Neural progenitor cell (in vitro differentiated cells): ENCODE measurements at regions not wholly inside any gene's neighbourhood (a gene's known extent, or its start where the extent isn't known, plus 50 kb on each side); places are given as distances from the start of the nearest gene placed in this dataset.

Source experiments
- DNase-seq: peaks from one replicate; pipeline ENCODE4 v3.0.0-alpha.2; 2016; ENCODE audit warnings: low spot score
- H2AFZ ChIP-seq: fragments of 200-600 bp; sonication (generic); replicated peaks from 2 replicates; pipeline ENCODE4 v1.6.1; 2016; ENCODE audit warnings: antibody characterized with exemption
- H3F3A ChIP-seq: fragments of 200-600 bp; sonication (generic); 2 replicates; pipeline ENCODE4 v1.6.1; 2016; ENCODE audit warnings: antibody characterized with exemption, low read depth
- H3K27ac ChIP-seq: fragments of 200-600 bp; sonication (generic); 2 replicates; pipeline ENCODE4 v1.5.1; 2016; ENCODE audit warnings: mild to moderate bottlenecking
- H3K27me3 ChIP-seq: fragments of 200-600 bp; sonication (generic); 2 replicates; pipeline ENCODE4 v1.6.1; 2016; ENCODE audit warnings: mild to moderate bottlenecking, moderate library complexity
- H3K36me3 ChIP-seq: fragments of 200-600 bp; sonication (generic); 2 replicates; pipeline ENCODE4 v1.5.1; 2016
- H3K4me1 ChIP-seq: fragments of 200-600 bp; sonication (generic); 2 replicates; pipeline ENCODE4 v1.6.1; 2016; ENCODE audit warnings: mixed run types
- H3K4me2 ChIP-seq: fragments of 200-600 bp; sonication (generic); 2 replicates; pipeline ENCODE4 v1.6.1; 2016
- H3K4me3 ChIP-seq: fragments of 200-600 bp; sonication (generic); 2 replicates; pipeline ENCODE4 v1.5.1; 2016
- H3K79me2 ChIP-seq: fragments of 200-600 bp; sonication (generic); 2 replicates; pipeline ENCODE4 v1.6.1; 2016; ENCODE audit warnings: low read depth
- H3K9ac ChIP-seq: fragments of 200-600 bp; sonication (generic); 2 replicates; pipeline ENCODE4 v1.6.1; 2016
- H3K9me3 ChIP-seq: fragments of 200-600 bp; sonication (generic); 2 replicates; pipeline ENCODE4 v1.5.1; 2016; ENCODE audit warnings: low read depth
- H4K20me1 ChIP-seq: fragments of 200-600 bp; sonication (generic); 2 replicates; pipeline ENCODE4 v1.6.1; 2016; ENCODE audit warnings: low read depth
- H3K27ac Mint-ChIP-seq: 3 replicates; pipeline ENCODE4 v1.8.0; 2021; ENCODE audit warnings: mixed read lengths
- H3K27me3 Mint-ChIP-seq: 2 replicates; pipeline ENCODE4 v1.8.0; 2022; ENCODE audit warnings: low read depth, mild to moderate bottlenecking, inconsistent platforms, moderate library complexity, mixed read lengths; ENCODE audit not compliant: insufficient read depth
- H3K36me3 Mint-ChIP-seq: 3 replicates; pipeline ENCODE4 v1.8.0; 2021; ENCODE audit warnings: mixed read lengths
- H3K4me1 Mint-ChIP-seq: 3 replicates; pipeline ENCODE4 v1.8.0; 2021; ENCODE audit warnings: mixed read lengths
- H3K4me3 Mint-ChIP-seq: 3 replicates; pipeline ENCODE4 v1.8.0; 2021; ENCODE audit warnings: mild to moderate bottlenecking, moderate library complexity, mixed read lengths
- H3K9me3 Mint-ChIP-seq: 3 replicates; pipeline ENCODE4 v1.8.0; 2020; ENCODE audit warnings: mixed read lengths
- EZH2 ChIP-seq: fragments of 200-600 bp; sonication (generic); IDR thresholded peaks from 2 replicates; pipeline ENCODE4 v1.6.1; 2017; ENCODE audit warnings: antibody characterized with exemption, mild to moderate bottlenecking, moderate library complexity
- EZH2phosphoT487 ChIP-seq: fragments of 200-600 bp; sonication (generic); IDR thresholded peaks from 2 replicates; pipeline ENCODE4 v1.6.1; 2017; ENCODE audit warnings: antibody characterized with exemption
- TF ChIP-seq, protein P1 (sequence below): fragments of 200-600 bp; sonication (generic); IDR thresholded peaks from 2 replicates; pipeline ENCODE4 v1.5.1; 2017; ENCODE audit warnings: antibody characterized with exemption, mild to moderate bottlenecking

GRCh38 chr2:203648273-203648672 lies 58.2 kb upstream of the CD28 start:
- Mint-ChIP-seq H3K4me3 (no peak overlapping the region), H3K9me3 (peaks cover 5% of the 10 kb centered on the region), H3K4me1 (peaks cover 9% of the 10 kb centered on the region), H3K27ac (no peak overlapping the region), H3K36me3 (no peaks in the 10 kb centered on the region), H3K27me3 (no peaks in the 10 kb centered on the region)
- H3K79me2 ChIP-seq, result no peaks in the 10 kb centered on the region
- H3K4me2 ChIP-seq, result no peak overlapping the region
- no peaks in the 10 kb centered on the region for H3F3A ChIP-seq
- no peak overlapping the region for H3K4me3 ChIP-seq
- H4K20me1 ChIP-seq, result no peaks in the 10 kb centered on the region
- H3K27ac ChIP-seq, result no peak overlapping the region
- H3K36me3 ChIP-seq, result no peaks in the 10 kb centered on the region
- DNase-seq, result no peak
- no peaks in the 10 kb centered on the region for H3K27me3 ChIP-seq
- TF ChIP-seq, protein P1, sequence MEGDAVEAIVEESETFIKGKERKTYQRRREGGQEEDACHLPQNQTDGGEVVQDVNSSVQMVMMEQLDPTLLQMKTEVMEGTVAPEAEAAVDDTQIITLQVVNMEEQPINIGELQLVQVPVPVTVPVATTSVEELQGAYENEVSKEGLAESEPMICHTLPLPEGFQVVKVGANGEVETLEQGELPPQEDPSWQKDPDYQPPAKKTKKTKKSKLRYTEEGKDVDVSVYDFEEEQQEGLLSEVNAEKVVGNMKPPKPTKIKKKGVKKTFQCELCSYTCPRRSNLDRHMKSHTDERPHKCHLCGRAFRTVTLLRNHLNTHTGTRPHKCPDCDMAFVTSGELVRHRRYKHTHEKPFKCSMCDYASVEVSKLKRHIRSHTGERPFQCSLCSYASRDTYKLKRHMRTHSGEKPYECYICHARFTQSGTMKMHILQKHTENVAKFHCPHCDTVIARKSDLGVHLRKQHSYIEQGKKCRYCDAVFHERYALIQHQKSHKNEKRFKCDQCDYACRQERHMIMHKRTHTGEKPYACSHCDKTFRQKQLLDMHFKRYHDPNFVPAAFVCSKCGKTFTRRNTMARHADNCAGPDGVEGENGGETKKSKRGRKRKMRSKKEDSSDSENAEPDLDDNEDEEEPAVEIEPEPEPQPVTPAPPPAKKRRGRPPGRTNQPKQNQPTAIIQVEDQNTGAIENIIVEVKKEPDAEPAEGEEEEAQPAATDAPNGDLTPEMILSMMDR, result no peak
- TF ChIP-seq EZH2phosphoT487, result no peak
- no peak for TF ChIP-seq EZH2
- no peaks in the 10 kb centered on the region for H3K4me1 ChIP-seq
- H2AFZ ChIP-seq, result no peak overlapping the region
- no peak overlapping the region for H3K9ac ChIP-seq
- H3K9me3 ChIP-seq, result no peaks in the 10 kb centered on the region

GRCh38 chr2:203649176-203649814 lies 57.1 kb upstream of the CD28 start:
- no peaks in the 10 kb centered on the region for H3K27me3 ChIP-seq
- no peaks in the 10 kb centered on the region for H3K4me1 ChIP-seq
- H3K4me3 ChIP-seq, result no peak overlapping the region
- no peak overlapping the region for H3K4me3 Mint-ChIP-seq
- no peak overlapping the region for H3K27ac ChIP-seq
- no peaks in the 10 kb centered on the region for H3K27me3 Mint-ChIP-seq
- H3K4me2 ChIP-seq, result no peak overlapping the region
- no peaks in the 10 kb centered on the region for H3K79me2 ChIP-seq
- TF ChIP-seq EZH2phosphoT487 (no peak), EZH2 (no peak)
- TF ChIP-seq, protein P1, result no peak
- no peaks in the 10 kb centered on the region for H3K36me3 Mint-ChIP-seq
- no peak overlapping the region for H3K9ac ChIP-seq
- H4K20me1 ChIP-seq, result no peaks in the 10 kb centered on the region
- H3K9me3 Mint-ChIP-seq, result no peaks in the 10 kb centered on the region
- DNase-seq, result no peak
- peak overlapping the region; percentile 11 for H2AFZ ChIP-seq
- H3K9me3 ChIP-seq, result no peaks in the 10 kb centered on the region
- no peaks in the 10 kb centered on the region for H3F3A ChIP-seq
- H3K4me1 Mint-ChIP-seq, result peaks cover 9% of the 10 kb centered on the region
- no peak overlapping the region for H3K27ac Mint-ChIP-seq
- H3K36me3 ChIP-seq, result no peaks in the 10 kb centered on the region

- Mint-ChIP-seq H3K4me3 (no peak overlapping the region), H3K36me3 (no peaks in the 10 kb centered on the region), H3K27me3 (no peaks in the 10 kb centered on the region), H3K4me1 (peaks cover 11% of the 10 kb centered on the region), H3K27ac (no peak overlapping the region), H3K9me3 (no peaks in the 10 kb centered on the region)
- Histone ChIP-seq H3K4me3 (no peak overlapping the region), H3K27ac (no peak overlapping the region), H3K79me2 (no peaks in the 10 kb centered on the region), H3K9ac (no peak overlapping the region), H3K9me3 (no peaks in the 10 kb centered on the region), H4K20me1 (no peaks in the 10 kb centered on the region), H2AFZ (peak overlapping the region; percentile 59), H3K36me3 (no peaks in the 10 kb centered on the region), H3K4me2 (no peak overlapping the region), H3K27me3 (no peaks in the 10 kb centered on the region), H3F3A (no peaks in the 10 kb centered on the region), H3K4me1 (no peaks in the 10 kb centered on the region)
- TF ChIP-seq, protein P1, result peak; percentile 35
- no peak for TF ChIP-seq EZH2phosphoT487
- DNase-seq, result peak; percentile 27
These were observed 55.4 kb upstream of the CD28 start for GRCh38 chr2:203650860-203651613.
